IPS-15b (cell line): ENCODE measurements at regions not wholly inside any gene's neighbourhood (a gene's known extent, or its start where the extent isn't known, plus 50 kb on each side); places are given as distances from the start of the nearest gene placed in this dataset.

Experiments used
- H3K27me3 ChIP-seq: one replicate; pipeline ENCODE4 v1.6.1; 2013; ENCODE audit warnings: low read length; ENCODE audit not compliant: control insufficient read depth, insufficient read depth
- H3K36me3 ChIP-seq: one replicate; pipeline ENCODE4 v1.6.1; 2013; ENCODE audit warnings: low read length; ENCODE audit not compliant: control insufficient read depth, insufficient read depth
- H3K4me1 ChIP-seq: one replicate; pipeline ENCODE4 v1.6.1; 2013; ENCODE audit warnings: mild to moderate bottlenecking, low read length; ENCODE audit not compliant: control insufficient read depth, insufficient read depth
- H3K4me3 ChIP-seq: one replicate; pipeline ENCODE4 v1.5.1; 2013; ENCODE audit warnings: low read depth, low read length
- H3K9ac ChIP-seq: one replicate; pipeline ENCODE4 v1.6.1; 2013; ENCODE audit warnings: low read depth, mild to moderate bottlenecking, low read length
- H3K9me3 ChIP-seq: one replicate; pipeline ENCODE4 v1.6.1; 2013; ENCODE audit warnings: mild to moderate bottlenecking, low read length; ENCODE audit not compliant: control insufficient read depth, insufficient read depth

GRCh38 chr10:128210215-128211063 lies 84.2 kb upstream of the MKI67 start:
- Histone ChIP-seq H3K9ac (no peak overlapping the region), H3K27me3 (peaks cover 17% of the 10 kb centered on the region), H3K4me3 (peak overlapping the region; percentile 59), H3K36me3 (no peaks in the 10 kb centered on the region), H3K4me1 (no peaks in the 10 kb centered on the region), H3K9me3 (no peaks in the 10 kb centered on the region)

DNA sequence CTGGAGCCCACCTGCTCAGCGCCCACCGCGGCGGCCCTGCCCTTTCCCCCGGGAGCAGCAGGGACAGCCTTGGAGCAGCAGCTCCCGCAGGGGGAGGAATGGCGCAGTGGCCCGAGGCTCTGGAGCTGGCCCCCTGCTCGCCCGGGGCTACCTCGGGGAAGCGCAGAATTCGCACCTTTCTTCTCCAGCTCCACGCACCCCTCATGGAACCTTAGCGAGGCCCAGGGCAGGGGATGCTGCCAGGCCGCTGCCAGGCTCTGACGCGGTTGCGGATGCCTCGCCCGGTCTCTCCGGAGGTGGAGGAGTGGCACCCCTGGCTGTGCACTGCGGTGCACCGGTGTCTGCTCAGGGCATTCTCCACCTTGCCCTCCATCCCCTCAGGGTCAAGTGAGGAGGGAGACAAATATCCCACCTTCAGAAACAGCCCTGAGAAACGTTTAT lies 84.9 kb upstream of the MKI67 start:
- Histone ChIP-seq H3K4me3 (peak overlapping the region; percentile 59), H3K9ac (no peak overlapping the region), H3K4me1 (no peaks in the 10 kb centered on the region), H3K36me3 (no peaks in the 10 kb centered on the region), H3K9me3 (no peaks in the 10 kb centered on the region), H3K27me3 (peaks cover 17% of the 10 kb centered on the region)

DNA sequence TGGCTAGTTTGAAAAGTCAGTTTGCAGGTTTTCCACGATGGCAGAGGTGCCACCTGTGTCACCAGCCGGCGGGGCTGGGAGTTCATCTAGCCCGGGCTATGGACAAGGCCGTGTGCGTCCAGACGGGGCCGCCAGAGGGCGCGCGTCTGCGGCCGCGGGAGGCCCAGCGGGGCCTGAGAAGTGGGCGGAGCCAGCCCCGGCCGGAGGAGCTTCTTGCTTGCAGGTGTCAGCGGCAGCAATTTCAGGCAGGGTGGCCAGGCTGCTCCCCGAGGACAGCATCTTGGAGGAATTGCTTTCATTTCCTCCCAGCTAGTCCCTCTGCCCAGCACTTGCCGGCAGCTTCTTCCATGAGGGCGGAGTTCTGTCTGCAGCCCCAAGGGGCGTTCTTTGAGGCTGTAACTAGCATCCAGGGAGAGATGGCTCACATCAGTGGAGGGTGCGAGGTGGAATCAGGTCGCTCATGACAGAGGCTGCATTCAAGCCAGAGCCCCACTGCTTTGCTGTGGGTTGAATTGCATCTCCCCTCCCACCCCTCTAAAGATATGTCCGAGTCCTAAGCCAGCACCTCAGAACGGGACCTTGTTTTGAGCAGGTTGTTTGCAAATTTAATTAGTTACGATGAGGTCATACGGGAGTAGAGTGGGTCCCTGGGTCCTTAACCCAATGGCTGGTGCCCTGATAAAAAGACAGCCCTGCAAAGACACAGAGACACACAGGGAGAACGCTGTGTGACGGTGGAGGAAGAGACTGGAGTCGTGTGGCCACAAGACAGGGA lies 85.9 kb upstream of the MKI67 start:
- Histone ChIP-seq H3K36me3 (no peaks in the 10 kb centered on the region), H3K4me3 (peak overlapping the region; percentile 59)

DNA sequence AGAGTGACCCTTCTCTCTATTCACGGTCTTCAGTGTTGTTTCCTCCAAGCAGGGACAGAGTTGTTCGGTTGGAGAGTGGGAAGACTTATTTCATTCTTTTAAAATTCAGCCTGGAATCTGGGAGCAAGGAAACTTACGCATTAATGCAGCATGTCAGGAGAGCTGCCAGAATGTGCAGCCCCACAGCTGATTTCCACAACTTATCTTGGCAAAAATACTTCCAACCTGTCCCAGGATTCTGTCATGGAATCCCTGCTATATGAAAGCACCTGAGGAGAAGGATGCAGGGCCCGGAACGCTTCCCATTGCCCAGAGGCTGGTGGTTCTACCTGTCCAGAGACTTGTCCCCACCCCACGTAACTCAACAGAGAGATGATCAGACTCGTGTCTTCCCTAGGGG lies 86.9 kb upstream of the MKI67 start:
- Histone ChIP-seq H3K36me3 (no peaks in the 10 kb centered on the region), H3K4me3 (no peak overlapping the region), H3K27me3 (peaks cover 17% of the 10 kb centered on the region), H3K9ac (no peak overlapping the region), H3K9me3 (no peaks in the 10 kb centered on the region), H3K4me1 (no peaks in the 10 kb centered on the region)

More for the DNA sequence above, 85.9 kb upstream of the MKI67 start:
- H3K9ac ChIP-seq, result no peak overlapping the region
- no peaks in the 10 kb centered on the region for H3K4me1 ChIP-seq
- no peaks in the 10 kb centered on the region for H3K9me3 ChIP-seq
- peaks cover 17% of the 10 kb centered on the region for H3K27me3 ChIP-seq

DNA sequence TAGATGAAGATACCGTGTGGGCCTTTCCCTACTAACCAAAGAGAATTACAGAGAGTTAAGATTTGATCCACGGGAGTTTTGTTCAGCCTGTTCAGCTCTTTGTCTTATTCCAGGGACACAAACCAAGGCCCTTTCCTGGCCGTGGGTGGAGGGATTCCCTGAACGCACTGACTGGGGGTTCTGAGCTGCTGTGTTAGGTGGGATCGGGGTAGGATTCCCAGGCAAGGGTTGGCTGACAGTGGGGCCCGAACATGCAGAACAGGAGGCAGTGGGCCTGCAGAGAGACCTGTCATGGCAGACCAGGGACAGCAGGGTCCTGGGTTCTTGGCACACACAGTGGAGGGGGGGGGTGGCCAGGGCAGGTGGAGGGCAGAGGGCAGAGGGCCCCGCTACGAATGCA lies 89.5 kb upstream of the MKI67 start:
- H3K9ac ChIP-seq, result no peak overlapping the region
- H3K4me1 ChIP-seq, result no peaks in the 10 kb centered on the region
- H3K4me3 ChIP-seq, result no peak overlapping the region
- no peaks in the 10 kb centered on the region for H3K9me3 ChIP-seq
- H3K27me3 ChIP-seq, result peaks cover 17% of the 10 kb centered on the region
- no peaks in the 10 kb centered on the region for H3K36me3 ChIP-seq

- Histone ChIP-seq H3K9me3 (no peaks in the 10 kb centered on the region), H3K27me3 (peaks cover 9% of the 10 kb centered on the region), H3K36me3 (no peaks in the 10 kb centered on the region), H3K4me3 (no peak overlapping the region), H3K4me1 (no peaks in the 10 kb centered on the region), H3K9ac (no peak overlapping the region)
Measured at GRCh38 chr10:128217136-128217535, 90.9 kb upstream of the MKI67 start.

DNA sequence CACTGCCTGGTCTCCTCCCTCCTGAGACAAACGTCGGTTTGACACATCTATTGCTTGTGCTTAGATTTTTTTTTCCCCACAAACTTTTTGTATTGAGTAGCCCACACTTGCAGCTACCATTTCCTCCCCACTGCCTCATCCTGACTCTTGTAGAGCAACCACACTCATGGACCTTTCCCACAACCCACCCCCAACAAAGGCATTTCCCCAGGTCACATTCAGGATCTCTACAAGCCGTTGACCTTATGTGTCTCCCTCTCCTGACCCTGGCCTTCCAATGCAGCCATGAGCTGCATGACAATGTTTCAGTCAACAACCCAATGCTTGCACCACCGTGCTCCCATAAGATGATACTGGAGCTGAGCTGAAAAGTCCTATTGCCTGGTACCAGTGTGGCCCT lies 91.9 kb upstream of the MKI67 start:
- H3K27me3 ChIP-seq, result no peaks in the 10 kb centered on the region
- H3K9ac ChIP-seq, result no peak overlapping the region
- H3K4me3 ChIP-seq, result no peak overlapping the region
- H3K36me3 ChIP-seq, result no peaks in the 10 kb centered on the region
- no peaks in the 10 kb centered on the region for H3K9me3 ChIP-seq
- H3K4me1 ChIP-seq, result no peaks in the 10 kb centered on the region

GRCh38 chr10:128219295-128219694 lies 93.1 kb upstream of the MKI67 start:
- Histone ChIP-seq H3K9ac (no peak overlapping the region), H3K9me3 (no peaks in the 10 kb centered on the region), H3K4me3 (no peak overlapping the region), H3K36me3 (no peaks in the 10 kb centered on the region), H3K27me3 (no peaks in the 10 kb centered on the region), H3K4me1 (no peaks in the 10 kb centered on the region)

- Histone ChIP-seq H3K36me3 (no peaks in the 10 kb centered on the region), H3K4me1 (no peaks in the 10 kb centered on the region), H3K9ac (no peak overlapping the region), H3K9me3 (no peaks in the 10 kb centered on the region), H3K4me3 (no peak overlapping the region), H3K27me3 (no peaks in the 10 kb centered on the region)
Measured at GRCh38 chr10:128220021-128220420, 93.8 kb upstream of the MKI67 start.

GRCh38 chr10:128221117-128221516 lies 94.9 kb upstream of the MKI67 start:
- Histone ChIP-seq H3K4me1 (no peaks in the 10 kb centered on the region), H3K9ac (no peak overlapping the region), H3K27me3 (no peaks in the 10 kb centered on the region), H3K4me3 (no peak overlapping the region), H3K36me3 (no peaks in the 10 kb centered on the region), H3K9me3 (no peaks in the 10 kb centered on the region)

GRCh38 chr10:128221807-128222206 lies 95.6 kb upstream of the MKI67 start:
- Histone ChIP-seq H3K9me3 (no peaks in the 10 kb centered on the region), H3K9ac (no peak overlapping the region), H3K4me3 (no peak overlapping the region), H3K4me1 (no peaks in the 10 kb centered on the region), H3K27me3 (no peaks in the 10 kb centered on the region), H3K36me3 (no peaks in the 10 kb centered on the region)
